ENCODE measurements at regions not wholly inside any gene's neighbourhood (a gene's known extent, or its start where the extent isn't known, plus 50 kb on each side); places are given as distances from the start of the nearest gene placed in this dataset.

- Histone ChIP-seq H3K9me3 (no peaks in the 10 kb centered on the region), H3K36me3 (ENCODE audit: control insufficient read depth, insufficient read depth, low read length) (no peaks in the 10 kb centered on the region), H3K27me3 (replicated peaks; ENCODE audit: control insufficient read depth, insufficient read depth, low read length) (no peaks in the 10 kb centered on the region), H3K4me3 (ENCODE audit: low read depth, low read length) (no peak overlapping the region), H3K4me1 (no peaks in the 10 kb centered on the region)
- no peak for DNase-seq
- BruUV-seq (replicated peaks), result no TSS peak
- H3K4me3 Mint-ChIP-seq (ENCODE audit: unreplicated experiment), result no peak overlapping the region
- no peak for TF ChIP-seq CTCF (IDR thresholded peaks at IDR 0.05; ENCODE audit: insufficient read depth in 1 of 2, low read depth in 1 of 2, low read length in 1 of 2, severe bottlenecking in 1 of 2, unreplicated experiment in 1 of 2)
- CTCF ChIA-PET, result no interaction called here
- POLR2A ChIA-PET, result no interaction called here
- no peaks in the 10 kb centered on the region for H3K27me3 Mint-ChIP-seq (ENCODE audit: insufficient read depth, unreplicated experiment)
- H3K27ac Mint-ChIP-seq (ENCODE audit: unreplicated experiment), result no peak overlapping the region
- intact Hi-C loops (cut with micrococcal nuclease; ENCODE audit: unreplicated experiment), result loop anchor here (10.0 kb wide), 1 partner anchor 731 kb away; no protein-coding TSS in a partner anchor
- no peaks in the 10 kb centered on the region for H3K9me3 Mint-ChIP-seq (ENCODE audit: unreplicated experiment)
- H3K4me1 Mint-ChIP-seq (ENCODE audit: low read depth, unreplicated experiment), result no peaks in the 10 kb centered on the region
- no peaks in the 10 kb centered on the region for H3K36me3 Mint-ChIP-seq (ENCODE audit: insufficient read depth, unreplicated experiment)
Measured at GRCh38 chr21:22795644-22796043, 1797.4 kb downstream of the NCAM2 start.

GRCh38 chr21:22796147-22796546 lies 1797.9 kb downstream of the NCAM2 start:
- Mint-ChIP-seq H3K27me3 (ENCODE audit: insufficient read depth, unreplicated experiment) (no peaks in the 10 kb centered on the region), H3K4me1 (ENCODE audit: low read depth, unreplicated experiment) (no peaks in the 10 kb centered on the region), H3K36me3 (ENCODE audit: insufficient read depth, unreplicated experiment) (no peaks in the 10 kb centered on the region), H3K4me3 (ENCODE audit: unreplicated experiment) (no peak overlapping the region), H3K9me3 (ENCODE audit: unreplicated experiment) (no peaks in the 10 kb centered on the region), H3K27ac (ENCODE audit: unreplicated experiment) (no peak overlapping the region)
- Histone ChIP-seq H3K36me3 (ENCODE audit: control insufficient read depth, insufficient read depth, low read length) (no peaks in the 10 kb centered on the region), H3K4me1 (no peaks in the 10 kb centered on the region), H3K9me3 (no peaks in the 10 kb centered on the region), H3K4me3 (ENCODE audit: low read depth, low read length) (no peak overlapping the region), H3K27me3 (replicated peaks; ENCODE audit: control insufficient read depth, insufficient read depth, low read length) (no peaks in the 10 kb centered on the region)
- POLR2A ChIA-PET, result no interaction called here
- no TSS peak for BruUV-seq (replicated peaks)
- CTCF ChIA-PET, result no interaction called here
- TF ChIP-seq CTCF (IDR thresholded peaks at IDR 0.05; ENCODE audit: insufficient read depth in 1 of 2, low read depth in 1 of 2, low read length in 1 of 2, severe bottlenecking in 1 of 2, unreplicated experiment in 1 of 2), result no peak
- intact Hi-C loops (cut with micrococcal nuclease; ENCODE audit: unreplicated experiment), result loop anchor here (10.0 kb wide), 1 partner anchor 731 kb away; no protein-coding TSS in a partner anchor
- no peak for DNase-seq

GRCh38 chr21:22804151-22804550 lies 1805.9 kb downstream of the NCAM2 start:
- no peak for TF ChIP-seq CTCF (IDR thresholded peaks at IDR 0.05; ENCODE audit: insufficient read depth in 1 of 2, low read depth in 1 of 2, low read length in 1 of 2, severe bottlenecking in 1 of 2, unreplicated experiment in 1 of 2)
- no peak for DNase-seq
- Histone ChIP-seq H3K4me3 (ENCODE audit: low read depth, low read length) (no peak overlapping the region), H3K27me3 (replicated peaks; ENCODE audit: control insufficient read depth, insufficient read depth, low read length) (no peaks in the 10 kb centered on the region), H3K4me1 (no peaks in the 10 kb centered on the region), H3K36me3 (ENCODE audit: control insufficient read depth, insufficient read depth, low read length) (no peaks in the 10 kb centered on the region), H3K9me3 (no peaks in the 10 kb centered on the region)
- Mint-ChIP-seq H3K9me3 (ENCODE audit: unreplicated experiment) (peaks cover 10% of the 10 kb centered on the region), H3K4me3 (ENCODE audit: unreplicated experiment) (no peak overlapping the region), H3K4me1 (ENCODE audit: low read depth, unreplicated experiment) (no peaks in the 10 kb centered on the region), H3K36me3 (ENCODE audit: insufficient read depth, unreplicated experiment) (no peaks in the 10 kb centered on the region), H3K27ac (ENCODE audit: unreplicated experiment) (no peak overlapping the region), H3K27me3 (ENCODE audit: insufficient read depth, unreplicated experiment) (no peaks in the 10 kb centered on the region)
- POLR2A ChIA-PET, result no interaction called here
- CTCF ChIA-PET, result no interaction called here
- intact Hi-C loops (cut with micrococcal nuclease; ENCODE audit: unreplicated experiment), result no loop called here
- no TSS peak for BruUV-seq (replicated peaks)

Data from Caco-2 (cell line).